Liver (tissue), 3 donors: ENCODE measurements at regions not wholly inside any gene's neighbourhood (a gene's known extent, or its start where the extent isn't known, plus 50 kb on each side); places are given as distances from the start of the nearest gene placed in this dataset.

Experiments
- ATF3 ChIP-seq: IDR thresholded peaks from 2 replicates; pipeline ENCODE4 v1.6.1; 2016; ENCODE audit warnings: antibody characterized with exemption
- CTCF ChIP-seq: fragments of 150-350 bp; IDR thresholded peaks from 2 replicates; pipeline ENCODE4 v1.5.1; 2017; ENCODE audit warnings: improper control_type of control experiment, low read depth, low read length; ENCODE audit not compliant: missing input control
- GABPA ChIP-seq, 2 donors: IDR thresholded peaks in 1 of 2; conservative IDR thresholded peaks in 1 of 2; 2 replicates each; pipeline ENCODE4 v1.6.1; 2016; ENCODE audit warnings: antibody characterized with exemption in 2 of 2, mild to moderate bottlenecking in 1 of 2, moderate library complexity in 1 of 2
- RAD21 ChIP-seq, 2 donors: IDR thresholded peaks; 2 replicates each; pipeline ENCODE4 v1.6.1; 2016; ENCODE audit warnings: antibody characterized with exemption in 2 of 2, mild to moderate bottlenecking in 2 of 2
- TF ChIP-seq, protein P1 (sequence below): IDR thresholded peaks from 2 replicates; pipeline ENCODE4 v1.6.1; 2016; ENCODE audit warnings: antibody characterized with exemption, mild to moderate bottlenecking
- TF ChIP-seq, protein P2 (sequence below): IDR thresholded peaks from 2 replicates; pipeline ENCODE4 v1.6.1; 2016; ENCODE audit warnings: antibody characterized with exemption
- donor health status: healthy.
- donor health status: healthy.

GRCh38 chr2:172242471-172242870 lies 139.8 kb upstream of the DLX2 start:
- TF ChIP-seq, protein P1, sequence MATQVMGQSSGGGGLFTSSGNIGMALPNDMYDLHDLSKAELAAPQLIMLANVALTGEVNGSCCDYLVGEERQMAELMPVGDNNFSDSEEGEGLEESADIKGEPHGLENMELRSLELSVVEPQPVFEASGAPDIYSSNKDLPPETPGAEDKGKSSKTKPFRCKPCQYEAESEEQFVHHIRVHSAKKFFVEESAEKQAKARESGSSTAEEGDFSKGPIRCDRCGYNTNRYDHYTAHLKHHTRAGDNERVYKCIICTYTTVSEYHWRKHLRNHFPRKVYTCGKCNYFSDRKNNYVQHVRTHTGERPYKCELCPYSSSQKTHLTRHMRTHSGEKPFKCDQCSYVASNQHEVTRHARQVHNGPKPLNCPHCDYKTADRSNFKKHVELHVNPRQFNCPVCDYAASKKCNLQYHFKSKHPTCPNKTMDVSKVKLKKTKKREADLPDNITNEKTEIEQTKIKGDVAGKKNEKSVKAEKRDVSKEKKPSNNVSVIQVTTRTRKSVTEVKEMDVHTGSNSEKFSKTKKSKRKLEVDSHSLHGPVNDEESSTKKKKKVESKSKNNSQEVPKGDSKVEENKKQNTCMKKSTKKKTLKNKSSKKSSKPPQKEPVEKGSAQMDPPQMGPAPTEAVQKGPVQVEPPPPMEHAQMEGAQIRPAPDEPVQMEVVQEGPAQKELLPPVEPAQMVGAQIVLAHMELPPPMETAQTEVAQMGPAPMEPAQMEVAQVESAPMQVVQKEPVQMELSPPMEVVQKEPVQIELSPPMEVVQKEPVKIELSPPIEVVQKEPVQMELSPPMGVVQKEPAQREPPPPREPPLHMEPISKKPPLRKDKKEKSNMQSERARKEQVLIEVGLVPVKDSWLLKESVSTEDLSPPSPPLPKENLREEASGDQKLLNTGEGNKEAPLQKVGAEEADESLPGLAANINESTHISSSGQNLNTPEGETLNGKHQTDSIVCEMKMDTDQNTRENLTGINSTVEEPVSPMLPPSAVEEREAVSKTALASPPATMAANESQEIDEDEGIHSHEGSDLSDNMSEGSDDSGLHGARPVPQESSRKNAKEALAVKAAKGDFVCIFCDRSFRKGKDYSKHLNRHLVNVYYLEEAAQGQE, result no peak
- TF ChIP-seq ATF3 (no peak), GABPA (IDR thresholded peaks at IDR 0.05 in 1 of 2, conservative IDR thresholded peaks at IDR 0.05 in 1 of 2) (no peak), CTCF (no peak), RAD21 (IDR thresholded peaks at IDR 0.05) (no peak)
- TF ChIP-seq, protein P2, sequence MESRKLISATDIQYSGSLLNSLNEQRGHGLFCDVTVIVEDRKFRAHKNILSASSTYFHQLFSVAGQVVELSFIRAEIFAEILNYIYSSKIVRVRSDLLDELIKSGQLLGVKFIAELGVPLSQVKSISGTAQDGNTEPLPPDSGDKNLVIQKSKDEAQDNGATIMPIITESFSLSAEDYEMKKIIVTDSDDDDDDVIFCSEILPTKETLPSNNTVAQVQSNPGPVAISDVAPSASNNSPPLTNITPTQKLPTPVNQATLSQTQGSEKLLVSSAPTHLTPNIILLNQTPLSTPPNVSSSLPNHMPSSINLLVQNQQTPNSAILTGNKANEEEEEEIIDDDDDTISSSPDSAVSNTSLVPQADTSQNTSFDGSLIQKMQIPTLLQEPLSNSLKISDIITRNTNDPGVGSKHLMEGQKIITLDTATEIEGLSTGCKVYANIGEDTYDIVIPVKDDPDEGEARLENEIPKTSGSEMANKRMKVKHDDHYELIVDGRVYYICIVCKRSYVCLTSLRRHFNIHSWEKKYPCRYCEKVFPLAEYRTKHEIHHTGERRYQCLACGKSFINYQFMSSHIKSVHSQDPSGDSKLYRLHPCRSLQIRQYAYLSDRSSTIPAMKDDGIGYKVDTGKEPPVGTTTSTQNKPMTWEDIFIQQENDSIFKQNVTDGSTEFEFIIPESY, result no peak
